HG03432 (cell line): ENCODE measurements at regions not wholly inside any gene's neighbourhood (a gene's known extent, or its start where the extent isn't known, plus 50 kb on each side); places are given as distances from the start of the nearest gene placed in this dataset.
"Not testable (repeated sequence)": the region's sequence is repeated elsewhere in the genome, so short reads cannot be mapped to it uniquely, and the experiment has no call there.

ENCODE experiments used
- ATAC-seq: cut with Tn5 transposase; IDR thresholded peaks from one replicate; pipeline ENCODE4 v1.9.1; 2021; ENCODE audit warnings: mild to moderate bottlenecking, moderate library complexity; ENCODE audit not compliant: unreplicated experiment

DNA sequence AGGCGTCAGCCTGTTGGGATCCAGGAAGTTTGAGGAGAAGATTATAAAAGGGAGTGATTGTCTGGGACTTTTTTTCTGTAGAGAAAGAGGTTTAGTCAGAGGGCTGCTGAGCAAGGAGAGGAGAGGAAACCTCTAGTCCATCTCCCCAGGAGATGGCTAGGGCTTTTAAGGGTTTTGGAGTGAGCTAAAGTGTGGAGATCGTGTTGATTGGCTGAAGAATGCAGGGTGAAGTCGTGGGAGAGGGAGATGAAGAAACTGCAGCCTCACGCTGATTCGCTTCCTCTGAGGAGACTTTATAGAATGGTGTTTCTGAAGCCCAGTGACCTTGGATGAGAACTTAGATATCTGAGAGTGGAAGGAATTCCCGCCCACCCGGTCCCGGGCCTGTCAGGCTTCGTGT, 193.7 kb upstream of the PWP1 start:
- ATAC-seq, result no peak

DNA sequence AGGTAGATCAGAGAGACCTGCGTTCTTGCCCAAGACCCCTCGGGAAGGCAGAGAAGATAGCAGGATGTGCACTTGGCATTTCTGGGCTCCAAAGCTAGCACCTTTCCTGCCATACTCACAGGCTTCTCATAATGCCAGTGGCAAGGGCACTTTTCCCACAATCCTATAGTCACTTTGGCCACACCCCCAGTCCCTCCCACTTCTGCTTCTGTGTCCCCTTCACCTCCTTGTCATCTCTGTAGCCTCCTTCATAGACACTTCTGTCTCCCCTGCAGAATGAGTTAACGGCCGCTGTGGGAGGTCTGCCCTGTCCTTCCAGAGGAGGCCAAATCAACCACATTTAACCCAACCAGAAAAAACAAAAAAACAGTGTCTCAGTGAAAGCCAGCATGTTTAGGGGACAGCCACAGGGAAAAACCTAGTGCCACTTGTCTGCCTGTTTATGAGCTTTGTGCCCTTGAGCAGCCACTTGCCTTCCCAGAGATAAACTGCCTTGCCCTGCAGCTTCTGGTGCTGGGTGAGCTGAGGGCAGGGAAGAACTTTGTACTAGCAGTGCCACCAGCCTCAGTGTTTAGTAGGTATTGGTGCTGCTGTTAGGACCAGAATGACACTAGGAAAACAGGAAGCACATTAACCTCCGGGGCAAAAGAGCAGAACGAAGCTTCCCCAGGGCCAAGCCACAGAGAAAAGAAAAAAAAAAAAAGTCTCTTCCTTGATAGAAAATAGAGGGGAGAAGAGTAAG, 193.0 kb upstream of the PWP1 start:
- no peak for ATAC-seq

DNA sequence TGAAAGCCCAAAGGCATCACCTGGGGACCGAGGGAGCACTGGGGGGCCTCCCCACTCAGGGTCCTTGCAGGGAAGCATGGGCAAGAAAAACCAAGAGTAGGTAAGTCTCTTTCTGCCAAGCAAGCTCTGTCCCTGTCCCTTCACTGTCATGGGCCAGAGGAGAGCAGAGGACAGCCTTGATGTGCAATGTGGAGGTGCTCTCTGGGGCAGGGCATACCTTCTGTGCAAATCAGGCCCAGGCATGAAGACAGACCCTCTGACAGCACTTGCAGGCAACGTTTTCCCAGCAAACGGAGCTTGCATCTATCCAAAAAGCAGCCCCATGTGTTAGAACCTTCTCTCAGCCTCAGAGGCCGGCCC, 192.5 kb upstream of the PWP1 start:
- ATAC-seq, result no peak

DNA sequence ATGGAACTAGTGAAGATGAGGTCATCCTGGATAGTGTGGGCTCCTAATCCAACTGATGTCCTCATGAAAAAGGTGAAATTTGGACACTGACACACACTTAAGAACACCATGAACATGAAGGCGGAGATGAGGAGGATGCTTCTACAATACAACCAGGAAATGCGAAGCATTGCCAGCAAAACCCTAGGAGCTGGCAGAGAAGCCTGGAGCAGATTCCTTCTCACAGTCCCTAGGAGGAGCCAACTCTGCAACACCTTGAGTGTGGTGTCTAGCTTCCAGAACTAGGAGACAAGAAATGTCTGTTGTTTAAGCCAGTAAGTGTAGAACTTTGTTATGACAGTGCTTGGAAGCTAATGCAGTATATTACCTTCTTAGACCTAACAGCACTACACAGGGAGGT, 191.9 kb upstream of the PWP1 start:
- ATAC-seq, result no peak

DNA sequence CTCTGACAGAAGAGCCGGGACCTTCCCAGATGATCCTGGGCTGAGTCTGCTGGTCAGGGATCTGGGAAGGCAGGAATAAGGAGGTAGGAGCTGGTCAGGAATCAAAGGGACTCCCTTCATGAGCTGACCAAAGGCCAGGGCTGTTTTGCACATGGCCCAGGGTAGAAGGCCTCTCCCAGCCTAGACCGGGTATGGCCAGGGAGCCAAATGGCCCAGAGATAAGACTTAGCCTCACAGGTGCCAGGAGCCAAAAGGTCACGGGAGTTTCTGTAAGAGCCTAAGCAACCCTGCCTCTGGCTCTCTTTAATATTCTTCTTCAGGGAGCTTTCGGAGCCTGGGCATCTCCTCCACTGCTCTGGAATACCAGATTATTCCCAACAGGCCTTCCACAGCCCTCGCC, 191.3 kb upstream of the PWP1 start:
- ATAC-seq, result no peak

DNA sequence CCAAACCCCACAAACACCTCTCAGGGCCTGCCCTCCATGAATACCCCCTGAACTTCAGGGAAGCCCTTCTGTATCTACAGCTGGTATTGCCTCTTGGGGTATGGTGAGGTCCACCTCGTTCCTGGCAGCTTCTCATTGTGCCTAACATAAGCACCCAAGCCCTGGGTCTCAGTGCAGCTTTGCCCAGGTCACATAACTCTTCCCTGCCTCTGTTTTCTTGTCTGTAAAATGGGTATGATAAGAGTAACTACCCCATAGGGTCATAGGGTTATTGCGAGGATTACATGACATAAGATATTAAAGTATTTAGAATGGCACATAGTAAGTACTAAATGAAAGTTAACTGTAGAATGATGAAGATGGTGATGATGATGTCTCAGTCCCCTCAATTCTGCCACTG, 190.0 kb upstream of the PWP1 start:
- no peak for ATAC-seq

DNA sequence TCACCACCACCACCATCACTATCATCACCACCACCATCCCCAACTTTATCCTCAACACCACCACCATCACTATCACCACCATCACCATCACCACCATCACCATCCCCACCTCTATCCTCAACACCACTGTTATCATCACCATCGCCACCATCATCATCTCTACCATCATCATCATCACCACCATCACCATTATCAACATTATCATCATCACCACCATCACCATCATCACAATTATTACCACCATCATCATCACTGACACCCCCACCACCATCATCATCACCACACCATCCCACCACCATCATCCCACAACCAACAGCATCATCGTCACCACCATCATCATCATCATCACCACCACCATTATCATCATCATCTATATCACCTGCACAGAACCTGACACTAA, 188.4 kb upstream of the PWP1 start:
- ATAC-seq, result no peak

DNA sequence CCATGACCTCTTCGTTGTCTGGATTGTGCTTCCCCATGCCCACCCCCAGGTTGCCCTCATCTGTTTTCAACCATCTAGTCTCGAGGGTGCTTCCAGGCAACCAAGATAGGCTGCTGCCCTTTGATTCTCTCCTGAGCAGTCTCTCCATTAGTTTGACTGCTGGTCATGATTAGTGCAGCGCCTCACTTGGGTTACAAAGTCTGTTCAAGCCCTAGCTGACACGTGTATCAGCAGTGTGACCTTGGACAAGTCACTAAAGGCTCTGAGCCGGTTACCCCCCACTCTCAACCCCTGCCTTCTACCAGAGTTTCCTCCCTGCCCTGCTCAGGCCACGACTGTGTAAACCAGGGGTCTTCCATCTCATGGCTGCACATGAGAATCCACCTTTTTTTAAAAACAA, 185.3 kb upstream of the PWP1 start:
- no peak for ATAC-seq

DNA sequence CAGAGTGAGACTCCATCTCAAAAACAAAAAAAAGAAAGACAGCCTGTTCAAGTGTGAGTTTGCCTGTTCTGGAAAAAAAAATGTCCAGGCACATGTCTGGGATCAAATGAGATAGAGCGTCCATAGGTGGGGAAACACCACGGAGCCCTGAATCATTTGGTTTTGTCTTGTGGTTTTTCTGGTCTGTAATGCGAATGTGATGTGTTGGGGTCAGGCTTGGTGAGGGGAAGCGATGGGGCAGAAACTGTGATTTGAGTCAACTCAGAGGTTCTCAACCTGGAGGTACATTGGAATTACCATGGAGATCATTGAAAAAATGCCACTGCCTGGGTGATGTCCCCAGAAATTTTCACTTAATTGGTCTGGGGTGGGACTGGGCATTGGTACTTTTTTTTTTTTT, 183.9 kb upstream of the PWP1 start:
- ATAC-seq, result no peak

DNA sequence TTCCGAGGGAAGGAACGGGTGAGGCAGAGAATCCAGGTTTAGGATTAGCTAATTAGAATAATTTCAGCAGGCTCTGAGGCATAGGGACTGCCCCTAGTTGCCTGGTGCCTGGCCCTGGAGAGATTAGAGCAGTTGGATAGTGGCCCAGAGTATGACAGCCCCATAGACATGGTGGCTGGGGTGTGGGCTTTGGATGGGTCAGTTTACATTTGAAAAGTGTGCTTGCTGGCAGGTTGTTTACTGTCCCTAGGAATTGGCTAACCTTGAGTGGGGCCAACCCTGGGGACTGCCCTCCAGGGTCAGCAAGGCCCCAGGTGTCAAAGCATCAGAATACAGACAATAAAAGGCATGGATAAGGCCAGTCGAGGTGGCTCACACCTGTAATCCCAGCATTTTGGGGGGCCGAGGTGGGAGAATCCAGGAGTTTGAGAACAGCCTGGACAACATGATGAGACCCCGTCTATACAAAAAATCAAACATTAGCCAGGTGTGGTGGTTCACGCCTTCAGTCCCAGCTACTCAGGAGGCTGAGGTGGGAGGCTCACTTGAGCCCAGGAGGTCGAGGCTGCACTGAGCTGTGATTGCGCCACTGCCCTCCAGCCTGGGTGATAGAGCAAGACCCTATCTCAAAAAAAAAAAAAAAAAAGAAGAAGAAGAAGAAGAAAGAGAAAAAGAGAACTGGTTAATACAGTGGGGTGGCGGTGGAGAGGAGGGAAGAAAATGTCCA, 182.3 kb upstream of the PWP1 start:
- ATAC-seq, result no peak

DNA sequence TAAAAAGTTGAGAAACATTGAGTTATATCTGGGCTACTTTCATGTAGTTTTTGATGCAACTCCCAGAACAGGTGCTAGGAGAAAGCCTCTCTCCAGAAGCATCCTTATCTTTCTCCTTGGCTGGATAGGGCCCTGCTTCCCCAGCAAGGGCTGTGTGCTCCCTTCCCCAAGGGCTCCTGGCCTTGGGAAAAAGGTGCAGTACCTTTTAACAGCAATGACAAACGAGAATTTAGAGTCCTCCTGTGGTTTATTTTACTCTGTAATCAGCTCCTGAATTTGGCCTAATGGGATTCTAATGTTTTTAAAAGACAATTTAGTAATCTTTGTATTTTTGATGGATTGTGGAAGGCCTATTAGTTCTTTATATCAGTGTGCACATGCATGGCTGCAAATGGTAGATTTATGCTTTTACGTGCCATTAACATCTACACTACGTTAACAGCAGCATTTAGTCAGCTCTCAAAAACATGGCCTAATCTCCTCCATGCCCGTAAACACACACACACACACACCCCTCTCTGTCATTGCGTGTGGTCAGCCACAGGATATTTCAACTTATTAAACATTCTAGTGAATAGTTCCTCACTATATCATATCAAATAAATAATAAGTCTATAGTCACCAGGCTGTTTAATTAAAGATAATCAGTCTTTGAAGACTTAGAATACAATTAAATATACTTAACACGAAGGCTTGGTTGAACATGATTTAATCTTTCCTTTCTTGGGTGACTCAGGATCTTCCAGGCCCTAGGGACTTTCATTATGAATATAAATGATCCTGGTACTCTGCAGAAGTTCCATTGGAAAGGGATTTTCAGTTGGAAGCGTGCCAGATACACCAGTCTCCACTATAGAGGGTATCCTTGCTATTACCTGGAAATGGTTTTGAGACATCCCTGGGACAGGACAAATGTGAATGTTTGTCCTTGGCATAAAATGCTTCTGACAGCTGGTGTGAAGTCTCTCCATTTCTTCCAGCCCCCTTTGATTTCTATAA, 181.4 kb upstream of the PWP1 start:
- ATAC-seq, result no peak

DNA sequence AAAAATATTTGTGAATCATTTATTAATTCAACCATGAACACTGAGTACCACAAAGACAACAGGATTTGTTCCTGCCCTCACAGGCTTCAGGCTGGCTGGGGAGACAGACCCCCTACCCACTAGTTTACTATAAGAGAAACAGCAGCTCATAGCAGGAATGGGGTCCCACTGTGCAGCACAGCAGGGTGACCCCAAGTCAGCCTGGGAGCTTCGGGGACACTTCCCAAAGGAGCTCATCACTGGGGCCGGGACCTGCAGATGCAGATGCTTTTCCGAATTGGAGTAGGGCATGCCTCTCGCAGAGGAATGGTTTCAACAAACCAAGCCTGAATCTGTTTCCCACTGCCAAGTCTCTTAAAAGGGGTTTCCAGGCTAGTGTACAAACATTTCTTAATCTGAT, 176.2 kb upstream of the PWP1 start:
- ATAC-seq, result no peak

DNA sequence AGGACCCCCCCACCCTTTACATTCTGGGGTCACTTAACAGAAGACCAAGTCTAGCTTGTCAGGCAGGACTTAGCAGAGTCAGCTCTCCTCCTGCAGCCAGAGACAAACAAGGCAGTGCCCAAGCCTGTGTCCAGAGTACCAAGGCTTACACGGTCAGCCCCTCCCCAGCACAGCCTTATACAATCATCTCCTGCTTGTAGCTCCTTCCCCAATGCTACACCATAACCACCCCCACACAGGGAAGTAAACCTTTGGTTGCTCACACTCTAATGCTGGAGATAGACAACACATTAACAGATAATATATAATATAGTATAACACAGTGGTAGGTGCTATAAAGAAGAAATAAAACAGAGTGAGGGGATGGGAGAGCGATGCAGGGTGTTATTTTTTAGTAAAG, 175.4 kb upstream of the PWP1 start:
- ATAC-seq, result no peak

DNA sequence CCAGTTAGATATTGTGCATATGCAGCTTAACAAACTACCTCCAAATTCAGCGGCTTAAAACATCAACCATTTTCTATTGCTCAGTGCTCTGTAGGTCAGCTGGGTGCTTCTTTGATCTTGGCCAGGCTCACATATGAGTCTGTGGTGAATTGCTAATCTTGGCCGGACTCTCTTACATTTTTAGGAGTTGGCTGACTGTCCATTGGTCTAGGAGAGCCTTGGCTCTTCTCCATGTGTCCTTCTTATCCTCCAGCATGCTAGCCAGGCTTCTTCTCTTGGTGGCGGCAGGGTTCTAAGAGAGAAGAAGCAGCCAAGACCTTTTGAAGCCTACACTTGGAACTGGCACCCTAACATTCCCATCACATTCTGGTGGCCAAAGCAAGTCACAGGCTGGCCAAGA, 174.3 kb upstream of the PWP1 start:
- ATAC-seq, result no peak

DNA sequence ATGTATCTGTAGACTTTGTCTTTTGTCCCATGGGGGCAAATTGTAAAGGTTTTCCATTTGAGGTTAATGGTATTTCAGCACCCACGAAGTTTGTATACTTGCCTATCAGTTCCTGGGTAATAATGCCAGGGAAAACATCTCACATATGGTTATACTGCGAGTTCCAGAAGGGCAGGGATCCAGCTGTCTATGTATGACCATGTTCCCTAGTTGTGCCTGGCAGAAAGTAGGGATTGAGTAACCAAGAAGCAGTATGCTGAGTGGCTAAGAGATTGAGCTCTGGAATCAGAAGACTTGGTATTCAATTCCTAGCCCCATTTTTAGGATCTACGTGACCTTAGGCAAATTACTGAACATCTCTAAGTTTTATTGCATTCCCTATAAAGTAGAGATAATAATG, 173.2 kb upstream of the PWP1 start:
- ATAC-seq, result no peak

DNA sequence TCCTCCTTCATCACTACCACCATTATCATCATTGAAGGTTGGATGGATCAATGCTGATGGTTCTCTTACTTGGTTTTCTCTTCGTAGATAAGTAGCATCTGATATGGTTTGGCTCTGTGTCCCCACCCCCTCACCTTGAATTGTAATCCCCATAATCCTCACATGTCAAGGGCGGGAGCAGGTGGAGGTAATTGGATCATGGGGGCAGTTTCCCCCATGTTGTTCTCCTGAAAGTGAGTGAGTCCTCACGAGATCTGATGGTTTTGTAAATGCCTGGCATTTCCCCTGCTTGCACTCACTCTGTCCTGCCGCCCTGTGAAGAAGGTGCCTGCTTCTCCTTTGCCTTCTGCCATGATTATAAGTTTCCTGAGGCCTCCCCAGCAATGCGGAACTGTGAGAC, 172.4 kb upstream of the PWP1 start:
- ATAC-seq, result no peak

DNA sequence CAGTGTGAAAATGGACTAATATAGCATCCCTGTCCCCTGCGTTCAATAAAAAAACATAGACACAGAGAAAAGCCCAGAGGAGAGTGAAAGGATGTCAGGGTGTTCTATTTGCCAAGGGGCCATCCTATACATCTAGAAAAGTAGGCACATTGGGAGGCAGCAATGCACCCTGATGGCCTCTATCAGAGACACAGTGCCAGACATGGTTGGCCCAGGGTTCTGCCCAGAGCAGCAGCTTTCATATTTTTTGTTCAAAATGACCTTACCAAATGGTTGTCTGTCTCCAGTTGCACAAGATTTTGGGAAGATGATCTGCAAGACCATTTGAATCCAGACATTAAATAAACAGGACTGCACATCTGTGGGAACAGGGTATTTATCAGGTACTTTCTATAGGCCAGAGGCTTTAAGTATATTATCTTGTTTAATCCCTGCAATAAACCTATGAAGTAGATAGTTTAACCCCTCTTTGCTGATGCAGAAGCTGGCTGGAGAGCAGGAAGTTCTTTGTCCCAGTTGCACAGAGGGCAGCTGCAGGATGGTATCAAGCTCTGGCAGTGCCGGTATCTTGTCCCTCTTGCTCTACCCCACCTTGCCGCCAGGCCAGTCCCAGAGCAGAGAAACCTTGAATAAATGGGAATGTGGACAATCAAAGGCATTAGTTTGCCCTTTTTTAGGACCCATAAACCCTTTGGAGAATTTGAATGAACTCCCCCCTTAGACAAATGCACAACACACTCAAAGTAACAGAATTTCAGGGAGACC, 171.8 kb upstream of the PWP1 start:
- no peak for ATAC-seq

DNA sequence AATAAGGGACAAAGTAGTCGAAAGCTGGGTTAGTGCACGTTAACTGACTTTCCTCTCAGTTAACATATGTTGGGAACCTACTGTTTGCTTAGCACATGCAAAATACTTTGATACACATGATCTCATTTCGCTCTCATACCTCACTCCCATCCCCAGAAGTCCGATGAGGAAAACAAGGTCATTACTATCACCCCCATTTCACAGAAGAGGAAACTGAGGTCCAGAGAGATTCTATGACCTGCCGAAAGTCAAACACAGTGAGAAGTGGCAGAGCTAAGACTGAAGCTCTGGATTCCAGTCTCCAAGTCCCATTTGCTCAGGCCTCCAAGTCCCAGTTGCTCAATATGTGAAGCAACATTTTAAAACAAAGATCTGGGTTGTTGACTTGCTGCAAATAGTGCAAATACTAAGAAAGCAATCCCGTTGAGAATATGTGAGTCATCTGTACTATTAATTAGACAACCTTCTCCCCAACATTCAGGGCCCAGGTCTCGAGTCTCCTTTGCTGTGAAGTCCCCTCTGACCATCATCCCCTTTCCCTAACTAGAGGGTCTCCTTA, 170.6 kb upstream of the PWP1 start:
- no peak for ATAC-seq

DNA sequence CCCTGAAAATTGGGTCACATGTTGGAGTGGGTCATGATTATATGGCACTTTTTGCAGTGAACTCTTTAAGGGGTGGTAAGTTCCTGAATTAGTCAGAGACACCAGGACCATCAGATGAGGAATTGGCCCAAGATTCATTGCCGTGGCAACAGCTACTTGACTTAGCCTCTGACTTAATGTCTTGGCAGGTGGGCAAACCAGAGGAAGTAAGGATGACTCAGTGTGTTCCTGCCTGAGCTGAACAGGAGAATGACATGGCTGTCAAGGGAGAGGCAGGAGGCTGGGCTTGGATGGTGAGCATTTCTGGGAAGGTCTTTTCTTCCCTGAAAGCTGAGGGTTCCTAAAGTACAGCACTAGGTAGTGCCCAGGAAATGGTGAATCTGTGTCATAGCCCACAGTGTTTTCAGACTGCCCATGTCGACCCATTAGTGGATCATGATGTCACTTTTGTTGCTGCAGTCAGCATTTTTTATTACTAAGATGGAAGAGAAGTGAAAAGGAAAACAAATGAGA, 170.1 kb upstream of the PWP1 start:
- no peak for ATAC-seq

DNA sequence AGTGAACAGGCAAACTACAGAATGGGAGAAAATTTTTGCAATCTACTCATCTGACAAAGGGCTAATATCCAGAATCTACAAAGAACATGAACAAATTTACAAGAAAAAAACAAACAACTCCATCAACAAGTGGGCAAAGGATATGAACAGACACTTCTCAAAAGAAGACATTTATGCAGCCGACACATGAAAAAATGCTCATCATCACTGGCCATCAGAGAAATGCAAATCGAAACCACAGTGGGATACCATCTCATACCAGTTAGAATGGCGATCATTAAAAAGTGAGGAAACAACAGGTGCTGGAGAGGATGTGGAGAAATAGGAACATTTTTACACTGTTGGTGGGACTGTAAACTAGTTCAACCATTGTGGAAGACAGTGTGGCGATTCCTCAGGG, 167.8 kb upstream of the PWP1 start:
- ATAC-seq, result not testable (repeated sequence)
